ENCODE measurements at regions not wholly inside any gene's neighbourhood (a gene's known extent, or its start where the extent isn't known, plus 50 kb on each side); places are given as distances from the start of the nearest gene placed in this dataset.

DNA sequence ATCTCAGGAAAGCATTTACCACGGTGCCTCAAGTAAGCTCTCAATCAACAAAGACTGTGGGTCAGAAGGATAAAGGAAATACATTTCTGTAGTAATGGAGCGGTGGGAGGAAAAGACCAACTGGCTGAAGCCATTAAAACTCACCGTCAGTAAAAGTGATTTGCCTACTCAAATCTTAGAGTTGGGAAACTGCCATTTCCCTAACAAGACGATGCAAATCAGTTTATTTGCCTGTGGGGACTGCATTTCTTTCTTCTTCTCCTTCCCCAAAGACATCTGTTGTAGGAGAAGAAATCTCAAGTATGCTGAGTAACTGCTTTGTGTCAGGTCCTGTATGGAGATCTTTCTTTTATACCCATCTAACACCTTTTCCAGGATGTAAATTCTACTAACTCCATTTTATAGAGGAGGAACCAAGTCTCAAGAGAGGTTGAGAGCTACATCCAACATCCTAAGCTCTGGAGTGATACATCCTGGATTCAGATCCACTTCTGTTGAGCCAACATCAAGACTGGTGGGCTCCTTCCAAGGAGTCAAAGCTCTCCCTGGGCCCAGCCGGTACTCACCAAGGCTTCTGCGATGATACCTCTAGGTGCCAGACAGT lies 219.3 kb upstream of the FGGY start:
- TF ChIP-seq, protein P1, sequence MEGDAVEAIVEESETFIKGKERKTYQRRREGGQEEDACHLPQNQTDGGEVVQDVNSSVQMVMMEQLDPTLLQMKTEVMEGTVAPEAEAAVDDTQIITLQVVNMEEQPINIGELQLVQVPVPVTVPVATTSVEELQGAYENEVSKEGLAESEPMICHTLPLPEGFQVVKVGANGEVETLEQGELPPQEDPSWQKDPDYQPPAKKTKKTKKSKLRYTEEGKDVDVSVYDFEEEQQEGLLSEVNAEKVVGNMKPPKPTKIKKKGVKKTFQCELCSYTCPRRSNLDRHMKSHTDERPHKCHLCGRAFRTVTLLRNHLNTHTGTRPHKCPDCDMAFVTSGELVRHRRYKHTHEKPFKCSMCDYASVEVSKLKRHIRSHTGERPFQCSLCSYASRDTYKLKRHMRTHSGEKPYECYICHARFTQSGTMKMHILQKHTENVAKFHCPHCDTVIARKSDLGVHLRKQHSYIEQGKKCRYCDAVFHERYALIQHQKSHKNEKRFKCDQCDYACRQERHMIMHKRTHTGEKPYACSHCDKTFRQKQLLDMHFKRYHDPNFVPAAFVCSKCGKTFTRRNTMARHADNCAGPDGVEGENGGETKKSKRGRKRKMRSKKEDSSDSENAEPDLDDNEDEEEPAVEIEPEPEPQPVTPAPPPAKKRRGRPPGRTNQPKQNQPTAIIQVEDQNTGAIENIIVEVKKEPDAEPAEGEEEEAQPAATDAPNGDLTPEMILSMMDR (IDR thresholded peaks at IDR 0.05) = no peak
- TF ChIP-seq POLR2A (IDR thresholded peaks at IDR 0.05) = no peak
